ENCODE measurements at regions not wholly inside any gene's neighbourhood (a gene's known extent, or its start where the extent isn't known, plus 50 kb on each side); places are given as distances from the start of the nearest gene placed in this dataset.

DNA sequence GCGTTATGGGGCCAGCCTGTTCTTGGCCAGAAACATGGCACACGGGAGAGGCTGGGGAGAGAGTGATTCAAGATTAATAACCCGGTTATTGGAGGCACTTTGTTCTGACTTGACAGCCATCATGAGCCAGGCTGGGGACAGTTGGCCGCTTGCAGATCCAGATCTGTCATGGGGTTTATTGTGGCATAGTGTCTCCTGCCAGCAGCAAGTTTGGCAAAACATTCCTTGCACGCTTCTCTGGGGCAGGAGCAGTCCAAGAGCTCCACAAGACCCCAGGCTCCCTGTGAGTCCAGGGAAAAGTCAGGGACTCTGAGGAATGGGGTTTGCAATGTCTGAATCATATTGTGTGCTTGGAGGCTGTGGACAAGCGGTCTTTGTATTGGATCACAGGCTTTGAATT is 270.4 kb downstream of the MIAT start:
- Histone ChIP-seq H3K4me1 (no peaks in the 10 kb centered on the region), H3K9me3 (no peaks in the 10 kb centered on the region)
- 34% methylated on average over 5 of the region's 6 CpGs for WGBS

DNA sequence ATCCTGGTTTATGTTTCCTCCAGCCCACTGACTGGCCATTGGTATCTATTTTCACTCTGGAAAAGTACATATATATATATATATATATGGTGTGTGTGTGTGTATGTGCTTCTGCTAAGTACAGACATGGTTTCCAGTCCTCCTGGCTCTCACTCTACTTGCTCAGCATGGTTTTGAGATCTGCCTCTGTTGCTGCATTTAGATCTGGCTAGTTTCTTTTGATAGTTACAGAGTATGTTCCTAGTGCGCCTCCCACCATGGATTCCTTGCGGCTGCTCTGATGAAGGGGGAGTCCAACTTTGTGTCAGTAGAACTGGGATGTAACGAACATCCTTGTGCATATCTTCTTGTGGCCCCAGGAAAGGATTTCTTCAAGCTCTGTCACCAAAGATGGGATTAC is 274.1 kb downstream of the MIAT start:
- TF ChIP-seq POLR2A (IDR thresholded peaks at IDR 0.05) (no peak), POLR2AphosphoS5 (IDR thresholded peaks at IDR 0.05) (no peak), EP300 (IDR thresholded peaks at IDR 0.05) (no peak)
- TF ChIP-seq, protein P1, sequence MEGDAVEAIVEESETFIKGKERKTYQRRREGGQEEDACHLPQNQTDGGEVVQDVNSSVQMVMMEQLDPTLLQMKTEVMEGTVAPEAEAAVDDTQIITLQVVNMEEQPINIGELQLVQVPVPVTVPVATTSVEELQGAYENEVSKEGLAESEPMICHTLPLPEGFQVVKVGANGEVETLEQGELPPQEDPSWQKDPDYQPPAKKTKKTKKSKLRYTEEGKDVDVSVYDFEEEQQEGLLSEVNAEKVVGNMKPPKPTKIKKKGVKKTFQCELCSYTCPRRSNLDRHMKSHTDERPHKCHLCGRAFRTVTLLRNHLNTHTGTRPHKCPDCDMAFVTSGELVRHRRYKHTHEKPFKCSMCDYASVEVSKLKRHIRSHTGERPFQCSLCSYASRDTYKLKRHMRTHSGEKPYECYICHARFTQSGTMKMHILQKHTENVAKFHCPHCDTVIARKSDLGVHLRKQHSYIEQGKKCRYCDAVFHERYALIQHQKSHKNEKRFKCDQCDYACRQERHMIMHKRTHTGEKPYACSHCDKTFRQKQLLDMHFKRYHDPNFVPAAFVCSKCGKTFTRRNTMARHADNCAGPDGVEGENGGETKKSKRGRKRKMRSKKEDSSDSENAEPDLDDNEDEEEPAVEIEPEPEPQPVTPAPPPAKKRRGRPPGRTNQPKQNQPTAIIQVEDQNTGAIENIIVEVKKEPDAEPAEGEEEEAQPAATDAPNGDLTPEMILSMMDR (IDR thresholded peaks at IDR 0.05): no peak
- no peak for DNase-seq (ENCODE audit: low spot score in 2 of 2)
- Histone ChIP-seq H3K27me3 (no peaks in the 10 kb centered on the region), H3K27ac (no peak overlapping the region), H3K9me3 (no peaks in the 10 kb centered on the region), H3K4me1 (no peaks in the 10 kb centered on the region), H3K4me3 (no peak overlapping the region), H3K36me3 (no peaks in the 10 kb centered on the region)
- WGBS: 98% methylated on average over 3 of the region's 3 CpGs

More for the DNA sequence above, 270.4 kb downstream of the MIAT start:
- TF ChIP-seq POLR2A (IDR thresholded peaks at IDR 0.05): no peak
- no peak for TF ChIP-seq EP300 (IDR thresholded peaks at IDR 0.05)
- TF ChIP-seq, protein P1 (IDR thresholded peaks at IDR 0.05): no peak
- TF ChIP-seq POLR2AphosphoS5 (IDR thresholded peaks at IDR 0.05): no peak
- Histone ChIP-seq H3K27ac (no peak overlapping the region), H3K4me3 (no peak overlapping the region), H3K27me3 (no peaks in the 10 kb centered on the region), H3K36me3 (no peaks in the 10 kb centered on the region)
- DNase-seq (ENCODE audit: low spot score in 2 of 2): no peak

DNA sequence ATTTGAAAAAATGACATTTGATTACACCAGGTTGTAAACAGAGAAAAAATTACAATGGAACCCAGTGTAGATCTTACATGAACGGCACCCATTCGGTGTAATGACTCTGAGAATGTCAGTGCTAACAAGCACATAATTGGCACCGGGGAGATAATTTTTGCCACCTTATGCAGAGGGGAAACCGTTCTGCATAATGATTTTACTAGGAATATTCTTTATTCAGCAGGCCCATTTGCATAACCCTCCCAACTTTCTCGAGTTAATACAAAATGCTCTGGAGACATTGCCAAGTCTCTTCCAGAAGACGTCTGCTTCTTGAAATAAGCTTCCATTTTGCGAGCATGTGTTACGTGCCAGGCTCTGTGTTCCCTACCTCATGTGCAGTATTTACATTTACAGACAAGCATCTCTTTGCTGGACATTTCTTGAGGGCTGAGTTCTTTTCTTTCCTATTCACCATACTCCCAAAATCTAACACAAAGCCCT is 275.8 kb downstream of the MIAT start:
- Histone ChIP-seq H3K4me3 (no peak overlapping the region), H3K36me3 (no peaks in the 10 kb centered on the region), H3K9me3 (no peaks in the 10 kb centered on the region), H3K4me1 (no peaks in the 10 kb centered on the region), H3K27me3 (no peaks in the 10 kb centered on the region), H3K27ac (no peak overlapping the region)
- WGBS: 82% methylated on average over 8 of the region's 8 CpGs
- no peak for TF ChIP-seq POLR2A (IDR thresholded peaks at IDR 0.05)
- TF ChIP-seq, protein P1 (IDR thresholded peaks at IDR 0.05): no peak
- no peak for TF ChIP-seq EP300 (IDR thresholded peaks at IDR 0.05)
- TF ChIP-seq POLR2AphosphoS5 (IDR thresholded peaks at IDR 0.05): no peak
- DNase-seq (ENCODE audit: low spot score in 2 of 2): no peak

DNA sequence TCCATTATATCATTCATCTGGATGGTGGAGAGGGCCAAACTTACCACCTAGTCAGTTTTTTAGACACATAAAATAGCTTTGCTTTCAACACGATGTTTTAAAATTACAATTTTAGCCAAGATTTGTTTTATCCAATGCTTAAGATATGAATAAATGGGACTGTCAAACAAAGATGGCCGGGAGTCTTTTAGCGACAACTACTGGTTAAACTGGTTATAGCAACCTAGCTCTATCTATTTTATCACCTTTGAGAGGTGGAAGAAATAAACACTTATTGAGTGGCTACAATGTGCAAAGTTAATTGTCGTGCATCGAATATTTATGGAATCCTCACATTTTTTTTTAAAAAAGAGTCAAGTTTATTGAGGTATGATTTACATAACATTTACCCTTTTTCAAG is 279.8 kb downstream of the MIAT start:
- DNase-seq (ENCODE audit: low spot score in 2 of 2): no peak
- Histone ChIP-seq H3K27ac (no peak overlapping the region), H3K4me1 (no peaks in the 10 kb centered on the region), H3K4me3 (no peak overlapping the region), H3K27me3 (no peaks in the 10 kb centered on the region), H3K9me3 (no peaks in the 10 kb centered on the region), H3K36me3 (no peaks in the 10 kb centered on the region)
- 92% methylated on average over 5 of the region's 5 CpGs for WGBS
- TF ChIP-seq POLR2AphosphoS5 (IDR thresholded peaks at IDR 0.05) (no peak), EP300 (IDR thresholded peaks at IDR 0.05) (no peak), POLR2A (IDR thresholded peaks at IDR 0.05) (no peak)
- TF ChIP-seq, protein P1 (IDR thresholded peaks at IDR 0.05): no peak

DNA sequence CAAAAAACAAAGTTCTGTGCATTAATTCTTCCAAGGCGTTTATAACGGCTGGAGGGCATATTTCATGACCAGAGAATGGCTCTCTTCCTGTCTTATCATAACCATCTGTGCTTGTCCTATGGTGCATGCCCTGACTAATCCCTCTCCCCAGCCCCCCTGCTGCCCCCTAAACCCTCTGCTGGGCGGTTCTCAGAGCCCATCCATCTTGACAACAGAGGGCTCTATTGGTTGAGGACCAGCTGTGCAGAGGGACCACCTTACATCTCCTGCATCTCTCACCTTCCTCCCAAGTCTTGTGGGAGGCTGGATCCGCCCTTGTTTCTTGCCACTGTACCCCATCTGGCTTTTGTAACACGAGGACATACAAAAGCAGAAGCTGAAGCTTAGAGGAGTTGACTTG is 282.1 kb downstream of the MIAT start:
- DNase-seq (ENCODE audit: low spot score in 2 of 2): no peak

More for the DNA sequence above, 282.1 kb downstream of the MIAT start:
- no peaks in the 10 kb centered on the region for H3K9me3 ChIP-seq
- H3K36me3 ChIP-seq: no peaks in the 10 kb centered on the region
- H3K4me1 ChIP-seq: no peaks in the 10 kb centered on the region
- no peak for TF ChIP-seq POLR2A (IDR thresholded peaks at IDR 0.05)
- no peak for TF ChIP-seq EP300 (IDR thresholded peaks at IDR 0.05)
- no peak for TF ChIP-seq POLR2AphosphoS5 (IDR thresholded peaks at IDR 0.05)
- TF ChIP-seq, protein P1 (IDR thresholded peaks at IDR 0.05): no peak
- H3K4me3 ChIP-seq: no peak overlapping the region
- no peaks in the 10 kb centered on the region for H3K27me3 ChIP-seq
- H3K27ac ChIP-seq: no peak overlapping the region
- WGBS: 41% methylated on average over 5 of the region's 5 CpGs

All from suprapubic skin (tissue), 4 donors.